ENCODE measurements at regions not wholly inside any gene's neighbourhood (a gene's known extent, or its start where the extent isn't known, plus 50 kb on each side); places are given as distances from the start of the nearest gene placed in this dataset.

DNA sequence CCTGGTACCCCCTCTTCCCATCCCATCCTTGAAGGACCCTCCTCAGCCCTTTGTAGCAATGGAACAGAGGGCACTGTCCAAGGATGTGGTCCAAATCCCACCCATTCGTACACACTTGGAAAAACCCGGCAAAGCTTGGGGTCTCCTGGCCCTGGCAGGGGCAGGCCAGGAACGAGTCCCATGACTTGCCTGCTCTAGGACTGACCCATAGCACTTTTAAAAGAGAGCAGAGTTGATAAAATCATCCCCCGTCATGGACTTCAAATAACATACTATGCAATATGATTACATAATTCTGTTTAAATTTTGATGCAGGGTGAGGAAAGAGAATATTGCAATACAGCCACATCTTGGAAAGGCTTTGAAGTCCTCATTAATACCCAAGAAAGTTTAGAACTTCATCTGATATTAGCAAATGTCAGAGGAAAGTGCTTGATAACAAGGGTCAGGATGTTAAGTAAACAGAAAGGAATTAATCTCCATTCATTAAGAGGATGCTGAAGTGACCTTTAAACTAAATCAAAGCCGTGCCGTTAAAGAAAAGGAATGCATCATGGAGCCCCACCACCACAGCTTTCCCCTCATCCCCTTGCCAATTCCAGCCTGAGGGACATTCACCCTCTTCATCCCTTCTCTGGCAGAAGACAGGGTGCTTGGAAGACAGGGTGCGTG, 60.7 kb upstream of the NXT1 start:
- TF ChIP-seq POLR2AphosphoS5 (IDR thresholded peaks at IDR 0.05) (no peak), POLR2A (IDR thresholded peaks at IDR 0.05) (no peak), EP300 (IDR thresholded peaks at IDR 0.05) (no peak)
- TF ChIP-seq, protein P1, sequence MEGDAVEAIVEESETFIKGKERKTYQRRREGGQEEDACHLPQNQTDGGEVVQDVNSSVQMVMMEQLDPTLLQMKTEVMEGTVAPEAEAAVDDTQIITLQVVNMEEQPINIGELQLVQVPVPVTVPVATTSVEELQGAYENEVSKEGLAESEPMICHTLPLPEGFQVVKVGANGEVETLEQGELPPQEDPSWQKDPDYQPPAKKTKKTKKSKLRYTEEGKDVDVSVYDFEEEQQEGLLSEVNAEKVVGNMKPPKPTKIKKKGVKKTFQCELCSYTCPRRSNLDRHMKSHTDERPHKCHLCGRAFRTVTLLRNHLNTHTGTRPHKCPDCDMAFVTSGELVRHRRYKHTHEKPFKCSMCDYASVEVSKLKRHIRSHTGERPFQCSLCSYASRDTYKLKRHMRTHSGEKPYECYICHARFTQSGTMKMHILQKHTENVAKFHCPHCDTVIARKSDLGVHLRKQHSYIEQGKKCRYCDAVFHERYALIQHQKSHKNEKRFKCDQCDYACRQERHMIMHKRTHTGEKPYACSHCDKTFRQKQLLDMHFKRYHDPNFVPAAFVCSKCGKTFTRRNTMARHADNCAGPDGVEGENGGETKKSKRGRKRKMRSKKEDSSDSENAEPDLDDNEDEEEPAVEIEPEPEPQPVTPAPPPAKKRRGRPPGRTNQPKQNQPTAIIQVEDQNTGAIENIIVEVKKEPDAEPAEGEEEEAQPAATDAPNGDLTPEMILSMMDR (IDR thresholded peaks at IDR 0.05), result no peak
